SK-N-MC (cell line): ENCODE measurements at regions not wholly inside any gene's neighbourhood (a gene's known extent, or its start where the extent isn't known, plus 50 kb on each side); places are given as distances from the start of the nearest gene placed in this dataset.
"Not testable (repeated sequence)": the region's sequence is repeated elsewhere in the genome, so short reads cannot be mapped to it uniquely, and the experiment has no call there.

ENCODE experiments used
- DNase-seq: peaks from one replicate; pipeline ENCODE4 v3.0.0-alpha.2; 2011; ENCODE audit warnings: low read depth, low spot score
- H3K27ac ChIP-seq: fragments of 200-600 bp; sonication (generic); 2 replicates; pipeline ENCODE4 v1.5.1; 2016; ENCODE audit warnings: mixed run types
- H3K36me3 ChIP-seq: fragments of 200-600 bp; sonication (generic); 2 replicates; pipeline ENCODE4 v1.6.1; 2017; ENCODE audit warnings: antibody characterized with exemption, low read length, mixed read lengths; ENCODE audit not compliant: insufficient read depth
- H3K4me3 ChIP-seq: fragments of 200-600 bp; sonication (generic); 2 replicates; pipeline ENCODE4 v1.5.1; 2016
- H3K9ac ChIP-seq: fragments of 200-600 bp; sonication (generic); 2 replicates; pipeline ENCODE4 v1.8.0; 2017; ENCODE audit warnings: mixed run types, mixed read lengths; ENCODE audit not compliant: insufficient read length
- H3K9me3 ChIP-seq: fragments of 200-600 bp; sonication (generic); 2 replicates; pipeline ENCODE4 v1.6.1; 2017; ENCODE audit warnings: low read depth, mild to moderate bottlenecking, antibody characterized with exemption, low read length, moderate library complexity, mixed read lengths

- H3K9me3 ChIP-seq, H3K9ac ChIP-seq, H3K4me3 ChIP-seq, H3K27ac ChIP-seq, H3K36me3 ChIP-seq, DNase-seq: not testable (repeated sequence)
These were observed 178.0 kb upstream of the PLGLB2 start for GRCh38 chr2:87569689-87570397.

- DNase-seq, H3K27ac ChIP-seq, H3K9me3 ChIP-seq, H3K4me3 ChIP-seq, H3K36me3 ChIP-seq, H3K9ac ChIP-seq: not testable (repeated sequence)
These were observed 175.9 kb upstream of the PLGLB2 start for GRCh38 chr2:87571889-87572465.

- not testable (repeated sequence) for H3K27ac ChIP-seq, DNase-seq, H3K9me3 ChIP-seq, H3K36me3 ChIP-seq, H3K4me3 ChIP-seq, H3K9ac ChIP-seq
These were observed 175.0 kb upstream of the PLGLB2 start for GRCh38 chr2:87572906-87573305.

- not testable (repeated sequence) for H3K27ac ChIP-seq, H3K36me3 ChIP-seq, H3K9me3 ChIP-seq, DNase-seq, H3K9ac ChIP-seq, H3K4me3 ChIP-seq
These were observed 174.3 kb upstream of the PLGLB2 start for GRCh38 chr2:87573386-87574192.

- not testable (repeated sequence) for DNase-seq, H3K4me3 ChIP-seq, H3K9me3 ChIP-seq, H3K36me3 ChIP-seq, H3K27ac ChIP-seq, H3K9ac ChIP-seq
These were observed 173.4 kb upstream of the PLGLB2 start for GRCh38 chr2:87574193-87575119.

- not testable (repeated sequence) for H3K4me3 ChIP-seq
These were observed 172.7 kb upstream of the PLGLB2 start for GRCh38 chr2:87575138-87575537.

GRCh38 chr2:87577358-87577757 lies 170.5 kb upstream of the PLGLB2 start:
- not testable (repeated sequence) for H3K36me3 ChIP-seq, H3K27ac ChIP-seq, DNase-seq, H3K9ac ChIP-seq, H3K4me3 ChIP-seq, H3K9me3 ChIP-seq

More at GRCh38 chr2:87575138-87575537, 172.7 kb upstream of the PLGLB2 start:
- H3K27ac ChIP-seq, H3K9ac ChIP-seq, DNase-seq, H3K36me3 ChIP-seq, H3K9me3 ChIP-seq: not testable (repeated sequence)

GRCh38 chr2:87582152-87582551 lies 165.7 kb upstream of the PLGLB2 start:
- not testable (repeated sequence) for H3K27ac ChIP-seq, H3K36me3 ChIP-seq, H3K9ac ChIP-seq, H3K4me3 ChIP-seq, H3K9me3 ChIP-seq, DNase-seq

GRCh38 chr2:87582579-87582978 lies 165.3 kb upstream of the PLGLB2 start:
- not testable (repeated sequence) for H3K4me3 ChIP-seq, H3K36me3 ChIP-seq, DNase-seq, H3K27ac ChIP-seq, H3K9me3 ChIP-seq, H3K9ac ChIP-seq

GRCh38 chr2:87583370-87583769 lies 164.5 kb upstream of the PLGLB2 start:
- H3K9me3 ChIP-seq, H3K36me3 ChIP-seq, H3K9ac ChIP-seq, H3K4me3 ChIP-seq, H3K27ac ChIP-seq, DNase-seq: not testable (repeated sequence)

- DNase-seq, H3K4me3 ChIP-seq, H3K36me3 ChIP-seq: not testable (repeated sequence)
These were observed 164.1 kb upstream of the PLGLB2 start for GRCh38 chr2:87583803-87584202.

GRCh38 chr2:87584268-87584906 lies 163.5 kb upstream of the PLGLB2 start:
- not testable (repeated sequence) for H3K9me3 ChIP-seq, H3K9ac ChIP-seq, H3K4me3 ChIP-seq, H3K36me3 ChIP-seq, H3K27ac ChIP-seq, DNase-seq

More at GRCh38 chr2:87583803-87584202, 164.1 kb upstream of the PLGLB2 start:
- H3K27ac ChIP-seq, H3K9me3 ChIP-seq, H3K9ac ChIP-seq: not testable (repeated sequence)

GRCh38 chr2:87587934-87588333 lies 160.0 kb upstream of the PLGLB2 start:
- not testable (repeated sequence) for DNase-seq, H3K27ac ChIP-seq, H3K4me3 ChIP-seq, H3K36me3 ChIP-seq, H3K9me3 ChIP-seq, H3K9ac ChIP-seq
